ENCODE measurements at regions not wholly inside any gene's neighbourhood (a gene's known extent, or its start where the extent isn't known, plus 50 kb on each side); places are given as distances from the start of the nearest gene placed in this dataset.

GRCh38 chr10:24153031-24153430, 55.9 kb upstream of the KIAA1217 start:
- DNase-seq: no peak

- DNase-seq: no peak
Measured at GRCh38 chr10:24153537-24153936, 55.4 kb upstream of the KIAA1217 start.

DNA sequence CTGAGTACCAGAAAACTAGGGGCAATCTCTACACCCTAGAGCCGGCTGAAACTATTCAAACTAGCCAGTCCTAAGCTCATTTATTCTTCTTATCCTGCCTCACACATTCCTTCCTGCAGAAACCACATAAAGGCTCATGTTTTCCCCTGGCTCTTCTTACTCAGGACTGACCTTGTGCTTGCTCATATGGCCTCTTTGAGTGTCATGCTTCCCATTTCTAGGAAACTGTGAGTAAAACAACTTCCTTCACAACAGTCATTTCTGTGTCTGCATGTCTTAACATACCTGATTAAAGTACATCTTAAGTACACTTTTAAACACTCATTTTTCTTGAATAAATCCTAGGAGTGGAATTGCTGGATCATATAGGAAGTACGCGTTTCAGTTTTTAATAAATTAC, 52.3 kb upstream of the KIAA1217 start:
- no peak for DNase-seq

DNA sequence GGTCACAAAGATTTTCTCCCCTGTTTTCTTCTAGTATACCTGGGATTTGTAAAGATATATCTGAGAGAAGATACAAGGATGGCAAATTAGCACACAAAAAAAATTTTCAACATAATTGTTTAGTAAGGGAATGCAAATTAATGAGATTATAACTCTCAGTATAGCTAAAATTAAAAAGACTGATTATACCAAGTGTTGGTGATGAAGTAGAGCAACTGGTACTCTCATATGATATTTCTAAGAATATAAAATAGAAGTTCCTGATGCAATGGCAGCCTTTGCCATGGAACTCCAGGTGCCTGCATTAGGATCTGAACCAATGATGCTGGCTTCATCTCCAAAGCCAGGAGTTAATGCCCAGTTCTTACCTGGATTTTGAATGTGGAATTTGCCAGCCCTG, 51.4 kb upstream of the KIAA1217 start:
- DNase-seq: no peak

Measured in activated effector memory CD4-positive, alpha-beta T cell treated with anti-CD3 and anti-CD28 coated beads, Interleukin-2, amount 50 U/mL, for 16 hours (primary cell).